ENCODE measurements at regions not wholly inside any gene's neighbourhood (a gene's known extent, or its start where the extent isn't known, plus 50 kb on each side); places are given as distances from the start of the nearest gene placed in this dataset.

DNA sequence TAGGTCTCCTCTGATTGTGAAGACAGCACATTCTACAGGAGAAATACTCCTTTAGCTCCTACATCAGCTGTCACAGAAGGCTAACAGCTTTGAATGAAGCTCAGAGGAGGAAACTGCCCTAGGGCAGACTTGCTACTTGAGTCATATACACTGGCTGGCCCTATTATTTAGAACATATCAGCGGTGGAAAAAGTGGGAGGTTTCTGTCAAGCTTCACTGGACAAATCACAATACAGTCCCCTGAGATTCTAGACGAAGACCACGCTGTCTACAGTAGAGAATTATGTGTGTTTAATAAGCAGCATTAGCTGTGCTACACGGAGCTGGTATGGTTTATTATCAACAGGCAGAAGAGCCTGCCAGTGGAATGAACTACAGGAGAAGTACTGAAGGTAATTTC, 230.9 kb upstream of the FSIP2 start:
- no peak overlapping the region for H2AFZ ChIP-seq (ENCODE audit: insufficient read depth, low read depth, low read length, poor library complexity, severe bottlenecking)
- no peak overlapping the region for H3K27ac Mint-ChIP-seq
- TF ChIP-seq, protein P1, sequence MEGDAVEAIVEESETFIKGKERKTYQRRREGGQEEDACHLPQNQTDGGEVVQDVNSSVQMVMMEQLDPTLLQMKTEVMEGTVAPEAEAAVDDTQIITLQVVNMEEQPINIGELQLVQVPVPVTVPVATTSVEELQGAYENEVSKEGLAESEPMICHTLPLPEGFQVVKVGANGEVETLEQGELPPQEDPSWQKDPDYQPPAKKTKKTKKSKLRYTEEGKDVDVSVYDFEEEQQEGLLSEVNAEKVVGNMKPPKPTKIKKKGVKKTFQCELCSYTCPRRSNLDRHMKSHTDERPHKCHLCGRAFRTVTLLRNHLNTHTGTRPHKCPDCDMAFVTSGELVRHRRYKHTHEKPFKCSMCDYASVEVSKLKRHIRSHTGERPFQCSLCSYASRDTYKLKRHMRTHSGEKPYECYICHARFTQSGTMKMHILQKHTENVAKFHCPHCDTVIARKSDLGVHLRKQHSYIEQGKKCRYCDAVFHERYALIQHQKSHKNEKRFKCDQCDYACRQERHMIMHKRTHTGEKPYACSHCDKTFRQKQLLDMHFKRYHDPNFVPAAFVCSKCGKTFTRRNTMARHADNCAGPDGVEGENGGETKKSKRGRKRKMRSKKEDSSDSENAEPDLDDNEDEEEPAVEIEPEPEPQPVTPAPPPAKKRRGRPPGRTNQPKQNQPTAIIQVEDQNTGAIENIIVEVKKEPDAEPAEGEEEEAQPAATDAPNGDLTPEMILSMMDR (IDR thresholded peaks at IDR 0.05) = no peak
- no peak overlapping the region for H3K9ac ChIP-seq (ENCODE audit: insufficient read depth, low read length, poor library complexity, severe bottlenecking)
- no peaks in the 10 kb centered on the region for H4K20me1 ChIP-seq (ENCODE audit: insufficient read depth, low read length)
- H3K4me3 Mint-ChIP-seq = no peak overlapping the region
- H3K9me3 Mint-ChIP-seq = peaks cover 0 to 17% (median 7%) of the 10 kb centered on the region in 7 donors
- no peaks in the 10 kb centered on the region for H3K4me1 Mint-ChIP-seq
- H3K27ac ChIP-seq (ENCODE audit: low read depth in 1 of 2, low read length in 2 of 2) = no peak overlapping the region
- DNase-seq = no peak
- H3K36me3 Mint-ChIP-seq = no peaks in the 10 kb centered on the region
- intact Hi-C loops (cut with micrococcal nuclease) = no loop called here
- no peaks in the 10 kb centered on the region for H3K27me3 Mint-ChIP-seq (ENCODE audit: low read depth in 3 of 3)
- WGBS (ENCODE audit: insufficient coverage) = no CpG with 5 or more reads among the region's 4 CpGs
- no peak overlapping the region for H3K4me2 ChIP-seq (replicated peaks; ENCODE audit: extremely low read depth, low read length, poor library complexity, severe bottlenecking)
- no peaks in the 10 kb centered on the region for H3K79me2 ChIP-seq (ENCODE audit: insufficient read depth, low read length)
- no peaks in the 10 kb centered on the region for H3K36me3 ChIP-seq (replicated peaks in 1 of 2; ENCODE audit: control insufficient read depth in 1 of 2, insufficient read depth in 2 of 2, low read length in 2 of 2)
- H3K27me3 ChIP-seq (ENCODE audit: control insufficient read depth in 2 of 2, insufficient read depth in 2 of 2, low read length in 2 of 2) = no peaks in the 10 kb centered on the region
- H3K9me3 ChIP-seq (replicated peaks in 1 of 2; ENCODE audit: control insufficient read depth in 1 of 2, insufficient read depth in 1 of 2, low read length in 2 of 2) = peaks cover 5 to 38% of the 10 kb centered on the region in 2 donors
- no peaks in the 10 kb centered on the region for H3K4me1 ChIP-seq (ENCODE audit: control insufficient read depth in 1 of 2, insufficient read depth in 2 of 2, low read length in 2 of 2)
- no peak overlapping the region for H3K4me3 ChIP-seq (replicated peaks in 1 of 3; ENCODE audit: low read depth in 2 of 3, low read length in 3 of 3)

DNA sequence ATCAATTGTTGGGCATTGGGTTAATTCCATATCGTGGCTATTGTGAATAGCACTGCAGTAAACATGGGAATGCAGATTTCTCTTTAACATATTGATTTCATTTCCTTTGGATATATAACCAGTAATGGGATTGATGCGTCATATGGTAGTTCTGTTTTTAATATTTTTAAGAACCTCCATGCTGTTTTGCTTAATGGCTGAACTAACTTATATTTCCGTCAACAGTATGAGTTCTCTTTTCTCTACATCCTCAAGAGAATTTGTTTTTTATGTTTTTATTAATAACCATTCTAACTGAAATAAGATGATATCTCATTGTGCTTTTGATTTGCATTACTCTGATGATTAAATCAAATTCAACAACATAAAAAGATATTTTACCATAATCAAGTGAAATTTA, 228.5 kb upstream of the FSIP2 start:
- Histone ChIP-seq H3K27ac (ENCODE audit: low read depth in 1 of 2, low read length in 2 of 2) (no peak overlapping the region), H3K4me3 (replicated peaks in 1 of 3; ENCODE audit: low read depth in 2 of 3, low read length in 3 of 3) (no peak overlapping the region), H3K27me3 (ENCODE audit: control insufficient read depth in 2 of 2, insufficient read depth in 2 of 2, low read length in 2 of 2) (no peaks in the 10 kb centered on the region), H3K9me3 (replicated peaks in 1 of 2; ENCODE audit: control insufficient read depth in 1 of 2, insufficient read depth in 1 of 2, low read length in 2 of 2) (peaks cover 5 to 32% of the 10 kb centered on the region in 2 donors), H3K4me1 (ENCODE audit: control insufficient read depth in 1 of 2, insufficient read depth in 2 of 2, low read length in 2 of 2) (no peaks in the 10 kb centered on the region), H2AFZ (ENCODE audit: insufficient read depth, low read depth, low read length, poor library complexity, severe bottlenecking) (no peak overlapping the region), H3K9ac (ENCODE audit: insufficient read depth, low read length, poor library complexity, severe bottlenecking) (no peak overlapping the region), H4K20me1 (ENCODE audit: insufficient read depth, low read length) (no peaks in the 10 kb centered on the region), H3K79me2 (ENCODE audit: insufficient read depth, low read length) (no peaks in the 10 kb centered on the region), H3K36me3 (replicated peaks in 1 of 2; ENCODE audit: control insufficient read depth in 1 of 2, insufficient read depth in 2 of 2, low read length in 2 of 2) (no peaks in the 10 kb centered on the region), H3K4me2 (replicated peaks; ENCODE audit: extremely low read depth, low read length, poor library complexity, severe bottlenecking) (no peak overlapping the region)
- no peak for DNase-seq
- H3K27me3 Mint-ChIP-seq (ENCODE audit: low read depth in 3 of 3) = no peaks in the 10 kb centered on the region
- intact Hi-C loops (cut with micrococcal nuclease) = no loop called here
- peaks cover 0 to 19% (median 8%) of the 10 kb centered on the region in 7 donors for H3K9me3 Mint-ChIP-seq
- H3K4me1 Mint-ChIP-seq = no peaks in the 10 kb centered on the region
- H3K27ac Mint-ChIP-seq = no peak overlapping the region
- TF ChIP-seq, protein P1 (IDR thresholded peaks at IDR 0.05) = no peak
- no peaks in the 10 kb centered on the region for H3K36me3 Mint-ChIP-seq
- H3K4me3 Mint-ChIP-seq = no peak overlapping the region
- WGBS (ENCODE audit: insufficient coverage) = no CpG with 5 or more reads among the region's 3 CpGs
